ENCODE measurements at regions not wholly inside any gene's neighbourhood (a gene's known extent, or its start where the extent isn't known, plus 50 kb on each side); places are given as distances from the start of the nearest gene placed in this dataset.
"Not testable (repeated sequence)": the region's sequence is repeated elsewhere in the genome, so short reads cannot be mapped to it uniquely, and the experiment has no call there.

DNA sequence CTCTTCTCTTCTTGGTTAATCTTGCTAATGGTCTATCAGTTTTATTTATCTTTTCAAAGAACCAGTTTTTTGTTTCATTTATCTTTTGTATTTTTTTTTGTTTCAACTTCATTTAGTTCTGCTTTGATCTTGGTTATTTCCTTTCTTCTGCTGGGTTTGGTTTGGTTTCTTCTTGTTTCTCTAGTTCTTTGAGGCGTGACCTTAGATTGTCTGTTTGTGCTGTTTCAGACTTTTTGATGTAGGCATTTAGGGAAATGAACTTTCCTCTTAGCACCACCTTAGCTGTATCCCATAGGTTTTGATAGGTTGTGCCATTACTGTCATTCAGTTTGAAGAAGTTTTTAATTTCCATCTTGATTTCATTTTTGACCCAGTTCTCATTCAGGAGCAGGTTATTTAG lies 107.0 kb upstream of the S1PR3 start:
- not testable (repeated sequence) for TF ChIP-seq TAF1 (IDR thresholded peaks at IDR 0.05; ENCODE audit: borderline replicate concordance, low read depth, low read length); POLR2A (IDR thresholded peaks at IDR 0.05; ENCODE audit: low read depth, low read length)
